Osteocyte (in vitro differentiated cells): ENCODE measurements at regions not wholly inside any gene's neighbourhood (a gene's known extent, or its start where the extent isn't known, plus 50 kb on each side); places are given as distances from the start of the nearest gene placed in this dataset.

ENCODE experiments used
- DNase-seq: peaks from one replicate; pipeline ENCODE4 v3.0.0; 2021; ENCODE audit warnings: mixed read lengths; ENCODE audit not compliant: unreplicated experiment; ENCODE audit errors: extremely low spot score
- H3K27ac Mint-ChIP-seq: one replicate; pipeline ENCODE4 v1.8.0; 2021; ENCODE audit warnings: mild to moderate bottlenecking, mixed read lengths; ENCODE audit not compliant: unreplicated experiment
- H3K27me3 Mint-ChIP-seq: one replicate; pipeline ENCODE4 v1.8.0; 2021; ENCODE audit warnings: mixed read lengths; ENCODE audit not compliant: unreplicated experiment
- H3K36me3 Mint-ChIP-seq: one replicate; pipeline ENCODE4 v1.8.0; 2021; ENCODE audit warnings: mixed read lengths; ENCODE audit not compliant: unreplicated experiment
- H3K4me1 Mint-ChIP-seq: one replicate; pipeline ENCODE4 v1.8.0; 2021; ENCODE audit warnings: mixed read lengths; ENCODE audit not compliant: unreplicated experiment
- H3K4me3 Mint-ChIP-seq: one replicate; pipeline ENCODE4 v1.8.0; 2021; ENCODE audit warnings: mild to moderate bottlenecking, moderate library complexity, mixed read lengths; ENCODE audit not compliant: unreplicated experiment
- H3K9me3 Mint-ChIP-seq: one replicate; pipeline ENCODE4 v1.8.0; 2021; ENCODE audit warnings: mixed read lengths; ENCODE audit not compliant: unreplicated experiment
- TF ChIP-seq, protein P1 (sequence below): fragments of 200-600 bp; sonication (generic); IDR thresholded peaks from 2 replicates; pipeline ENCODE4 v1.5.0; 2021; ENCODE audit warnings: antibody characterized with exemption, mild to moderate bottlenecking, moderate library complexity

DNA sequence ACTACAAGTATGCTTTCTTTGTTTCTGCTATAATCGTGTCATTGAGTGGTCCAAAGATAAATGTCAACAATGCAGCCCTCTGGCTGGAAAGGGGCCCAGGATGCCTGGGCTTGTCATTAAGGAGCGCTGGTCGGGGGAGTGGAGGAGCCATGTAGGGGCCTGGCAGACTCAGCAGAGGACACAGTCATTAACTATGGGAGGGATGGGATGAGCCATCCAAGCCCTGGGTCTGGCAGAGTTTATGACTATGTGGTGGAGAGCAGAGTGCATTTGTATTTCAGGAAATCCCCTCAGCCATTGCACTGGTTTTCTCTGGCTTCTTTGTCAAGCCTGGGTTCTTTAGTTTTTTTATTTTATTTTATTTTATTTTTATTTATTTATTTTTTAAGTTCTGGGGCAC is 243.1 kb downstream of the C12orf75 start:
- TF ChIP-seq, protein P1, sequence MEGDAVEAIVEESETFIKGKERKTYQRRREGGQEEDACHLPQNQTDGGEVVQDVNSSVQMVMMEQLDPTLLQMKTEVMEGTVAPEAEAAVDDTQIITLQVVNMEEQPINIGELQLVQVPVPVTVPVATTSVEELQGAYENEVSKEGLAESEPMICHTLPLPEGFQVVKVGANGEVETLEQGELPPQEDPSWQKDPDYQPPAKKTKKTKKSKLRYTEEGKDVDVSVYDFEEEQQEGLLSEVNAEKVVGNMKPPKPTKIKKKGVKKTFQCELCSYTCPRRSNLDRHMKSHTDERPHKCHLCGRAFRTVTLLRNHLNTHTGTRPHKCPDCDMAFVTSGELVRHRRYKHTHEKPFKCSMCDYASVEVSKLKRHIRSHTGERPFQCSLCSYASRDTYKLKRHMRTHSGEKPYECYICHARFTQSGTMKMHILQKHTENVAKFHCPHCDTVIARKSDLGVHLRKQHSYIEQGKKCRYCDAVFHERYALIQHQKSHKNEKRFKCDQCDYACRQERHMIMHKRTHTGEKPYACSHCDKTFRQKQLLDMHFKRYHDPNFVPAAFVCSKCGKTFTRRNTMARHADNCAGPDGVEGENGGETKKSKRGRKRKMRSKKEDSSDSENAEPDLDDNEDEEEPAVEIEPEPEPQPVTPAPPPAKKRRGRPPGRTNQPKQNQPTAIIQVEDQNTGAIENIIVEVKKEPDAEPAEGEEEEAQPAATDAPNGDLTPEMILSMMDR = no peak
- no peak for DNase-seq
- H3K4me3 Mint-ChIP-seq = no peak overlapping the region
- H3K27me3 Mint-ChIP-seq = no peaks in the 10 kb centered on the region
- H3K4me1 Mint-ChIP-seq = peaks cover 19% of the 10 kb centered on the region
- no peak overlapping the region for H3K27ac Mint-ChIP-seq
- H3K9me3 Mint-ChIP-seq = no peaks in the 10 kb centered on the region
- H3K36me3 Mint-ChIP-seq = no peaks in the 10 kb centered on the region

GRCh38 chr12:105574056-105574715 is 243.7 kb downstream of the C12orf75 start:
- H3K27me3 Mint-ChIP-seq = no peaks in the 10 kb centered on the region
- H3K4me1 Mint-ChIP-seq = peaks cover 19% of the 10 kb centered on the region
- no peaks in the 10 kb centered on the region for H3K36me3 Mint-ChIP-seq
- no peak for DNase-seq
- TF ChIP-seq, protein P1 = no peak
- H3K27ac Mint-ChIP-seq = no peak overlapping the region
- H3K4me3 Mint-ChIP-seq = no peak overlapping the region
- H3K9me3 Mint-ChIP-seq = no peaks in the 10 kb centered on the region

DNA sequence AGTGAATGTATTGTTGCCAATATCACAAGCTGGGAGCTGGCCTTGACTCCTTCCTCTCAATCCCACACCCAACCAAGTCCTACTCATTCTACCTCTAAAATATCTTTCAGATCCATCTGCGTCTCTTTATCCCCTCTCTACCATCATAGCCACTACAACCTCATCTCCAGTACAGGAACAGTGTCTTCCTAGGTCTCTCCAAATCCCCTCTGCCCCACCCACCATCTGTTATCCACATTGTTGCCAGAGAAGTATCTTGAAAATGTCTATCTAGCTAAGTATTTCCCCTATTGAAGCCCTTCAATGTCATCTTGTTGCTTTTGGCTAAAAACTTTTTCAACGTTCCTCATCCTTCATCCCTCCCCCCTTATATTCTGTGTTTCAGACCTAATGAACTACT is 244.7 kb downstream of the C12orf75 start:
- Mint-ChIP-seq H3K27me3 (no peaks in the 10 kb centered on the region), H3K9me3 (no peaks in the 10 kb centered on the region), H3K36me3 (no peaks in the 10 kb centered on the region), H3K4me1 (peaks cover 19% of the 10 kb centered on the region), H3K4me3 (no peak overlapping the region), H3K27ac (no peak overlapping the region)
- TF ChIP-seq, protein P1 = no peak
- no peak for DNase-seq

DNA sequence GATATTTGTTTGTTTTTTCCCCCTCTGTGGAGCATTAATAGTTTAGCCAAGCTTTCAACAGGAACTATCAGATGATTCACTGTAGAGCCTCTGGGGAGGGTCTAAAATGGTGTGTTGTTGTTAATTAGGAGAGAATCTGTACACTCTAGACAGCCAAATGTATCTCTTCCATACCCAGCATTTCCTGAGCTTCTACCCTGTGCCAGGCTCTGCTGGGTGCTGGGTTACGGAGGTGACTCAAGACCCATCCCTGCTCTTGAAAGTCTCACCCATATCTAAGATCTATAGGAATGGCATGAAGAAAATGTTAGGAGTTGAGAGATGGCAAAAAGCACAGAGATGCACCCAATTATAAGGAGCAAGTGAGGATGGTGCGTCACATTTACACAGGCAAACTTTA is 245.8 kb downstream of the C12orf75 start:
- Mint-ChIP-seq H3K27ac (no peak overlapping the region), H3K27me3 (no peaks in the 10 kb centered on the region), H3K4me1 (peaks cover 20% of the 10 kb centered on the region), H3K4me3 (no peak overlapping the region), H3K36me3 (no peaks in the 10 kb centered on the region), H3K9me3 (no peaks in the 10 kb centered on the region)
- TF ChIP-seq, protein P1 = no peak
- DNase-seq = no peak

GRCh38 chr12:105580821-105581352 is 250.4 kb downstream of the C12orf75 start:
- TF ChIP-seq, protein P1 = no peak
- Mint-ChIP-seq H3K36me3 (no peaks in the 10 kb centered on the region), H3K27me3 (no peaks in the 10 kb centered on the region), H3K4me1 (peaks cover 12% of the 10 kb centered on the region), H3K27ac (no peak overlapping the region), H3K4me3 (no peak overlapping the region), H3K9me3 (peaks cover 3% of the 10 kb centered on the region)
- no peak for DNase-seq
